Kidney epithelial cell (primary cell): ENCODE measurements at regions not wholly inside any gene's neighbourhood (a gene's known extent, or its start where the extent isn't known, plus 50 kb on each side); places are given as distances from the start of the nearest gene placed in this dataset.

ENCODE experiments used
- DNase-seq: peaks from one replicate; pipeline ENCODE4 v3.0.0-alpha.2; 2010; ENCODE audit warnings: low read depth
- H3K27me3 ChIP-seq: 2 replicates; pipeline ENCODE4 v1.6.0; 2011; ENCODE audit warnings: low read length; ENCODE audit not compliant: control insufficient read depth, insufficient read depth
- H3K36me3 ChIP-seq: 2 replicates; pipeline ENCODE4 v1.5.1; 2011; ENCODE audit warnings: low read length; ENCODE audit not compliant: control insufficient read depth, insufficient read depth
- H3K4me3 ChIP-seq: 2 replicates; pipeline ENCODE4 v1.5.1; 2011; ENCODE audit warnings: low read depth, mild to moderate bottlenecking, control low read depth, low read length
- TF ChIP-seq, protein P1 (sequence below): IDR thresholded peaks from 2 replicates; pipeline ENCODE4 v1.5.1; 2011; ENCODE audit warnings: mild to moderate bottlenecking, moderate library complexity, low read length, control low read depth, inconsistent platforms; ENCODE audit not compliant: insufficient read depth, poor library complexity, severe bottlenecking

DNA sequence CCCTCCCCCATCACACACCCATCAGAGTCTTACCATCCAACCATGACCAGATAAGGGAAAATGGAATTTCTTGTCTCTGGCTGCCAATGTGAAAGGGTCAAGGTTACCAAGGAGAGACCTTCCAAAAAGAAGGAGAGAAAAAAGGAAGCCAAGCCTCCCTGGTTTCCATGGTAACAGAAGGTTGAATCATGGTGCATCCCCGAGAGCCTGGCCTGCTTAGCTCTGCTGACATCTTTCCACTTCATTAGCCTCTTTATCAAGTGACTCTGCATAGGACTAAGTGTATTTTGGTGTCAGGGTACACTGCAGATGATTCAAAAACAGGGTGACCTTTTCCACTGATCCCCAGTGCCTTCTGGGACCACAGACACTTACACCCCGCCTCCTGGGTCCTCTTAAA is 225.7 kb upstream of the PPP2R3A start:
- no peak for DNase-seq
- Histone ChIP-seq H3K4me3 (no peak overlapping the region), H3K36me3 (no peaks in the 10 kb centered on the region), H3K27me3 (no peaks in the 10 kb centered on the region)
- TF ChIP-seq, protein P1, sequence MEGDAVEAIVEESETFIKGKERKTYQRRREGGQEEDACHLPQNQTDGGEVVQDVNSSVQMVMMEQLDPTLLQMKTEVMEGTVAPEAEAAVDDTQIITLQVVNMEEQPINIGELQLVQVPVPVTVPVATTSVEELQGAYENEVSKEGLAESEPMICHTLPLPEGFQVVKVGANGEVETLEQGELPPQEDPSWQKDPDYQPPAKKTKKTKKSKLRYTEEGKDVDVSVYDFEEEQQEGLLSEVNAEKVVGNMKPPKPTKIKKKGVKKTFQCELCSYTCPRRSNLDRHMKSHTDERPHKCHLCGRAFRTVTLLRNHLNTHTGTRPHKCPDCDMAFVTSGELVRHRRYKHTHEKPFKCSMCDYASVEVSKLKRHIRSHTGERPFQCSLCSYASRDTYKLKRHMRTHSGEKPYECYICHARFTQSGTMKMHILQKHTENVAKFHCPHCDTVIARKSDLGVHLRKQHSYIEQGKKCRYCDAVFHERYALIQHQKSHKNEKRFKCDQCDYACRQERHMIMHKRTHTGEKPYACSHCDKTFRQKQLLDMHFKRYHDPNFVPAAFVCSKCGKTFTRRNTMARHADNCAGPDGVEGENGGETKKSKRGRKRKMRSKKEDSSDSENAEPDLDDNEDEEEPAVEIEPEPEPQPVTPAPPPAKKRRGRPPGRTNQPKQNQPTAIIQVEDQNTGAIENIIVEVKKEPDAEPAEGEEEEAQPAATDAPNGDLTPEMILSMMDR: no peak

DNA sequence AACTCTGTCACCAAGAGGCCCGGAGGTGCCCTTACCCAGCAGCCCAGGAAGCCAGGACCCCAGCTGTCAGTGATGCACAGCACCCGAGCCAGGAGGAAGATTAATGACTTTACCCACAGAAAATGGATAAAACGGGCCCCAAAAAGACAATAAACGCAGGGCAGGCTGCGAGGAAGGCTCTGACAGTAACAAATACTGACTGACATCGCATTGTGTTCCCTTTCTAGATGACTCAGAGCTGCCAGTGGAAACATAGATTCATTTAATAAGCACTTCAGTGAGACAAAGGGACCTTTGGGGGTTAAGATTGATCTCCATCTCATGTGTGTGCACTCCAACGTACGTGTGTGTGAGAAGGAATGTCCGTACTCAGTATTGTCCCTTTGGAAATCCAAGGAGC is 225.3 kb upstream of the PPP2R3A start:
- no peaks in the 10 kb centered on the region for H3K36me3 ChIP-seq
- no peak for DNase-seq
- H3K27me3 ChIP-seq: no peaks in the 10 kb centered on the region
- TF ChIP-seq, protein P1: no peak
- no peak overlapping the region for H3K4me3 ChIP-seq

DNA sequence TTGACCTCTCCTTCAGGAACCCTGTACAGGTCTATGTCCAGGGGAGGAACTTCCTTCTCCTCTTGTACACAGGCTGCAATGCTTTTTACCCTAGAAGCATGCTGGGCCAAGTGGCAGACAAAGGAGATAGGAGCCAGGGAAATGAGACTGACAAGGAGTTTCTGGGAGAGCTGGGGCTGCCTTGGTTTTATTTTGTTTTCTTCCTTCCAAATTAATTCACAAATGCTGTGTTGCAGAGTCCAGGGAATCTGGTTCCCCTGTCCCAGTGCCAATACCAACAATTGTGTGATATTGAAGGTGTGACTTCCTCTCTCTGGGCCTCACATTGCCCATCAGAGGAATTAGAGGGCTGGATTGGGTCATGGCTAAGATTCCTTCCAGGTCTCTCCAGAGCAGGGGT is 224.8 kb upstream of the PPP2R3A start:
- H3K27me3 ChIP-seq: no peaks in the 10 kb centered on the region
- no peaks in the 10 kb centered on the region for H3K36me3 ChIP-seq
- no peak for DNase-seq
- TF ChIP-seq, protein P1: no peak
- H3K4me3 ChIP-seq: no peak overlapping the region

DNA sequence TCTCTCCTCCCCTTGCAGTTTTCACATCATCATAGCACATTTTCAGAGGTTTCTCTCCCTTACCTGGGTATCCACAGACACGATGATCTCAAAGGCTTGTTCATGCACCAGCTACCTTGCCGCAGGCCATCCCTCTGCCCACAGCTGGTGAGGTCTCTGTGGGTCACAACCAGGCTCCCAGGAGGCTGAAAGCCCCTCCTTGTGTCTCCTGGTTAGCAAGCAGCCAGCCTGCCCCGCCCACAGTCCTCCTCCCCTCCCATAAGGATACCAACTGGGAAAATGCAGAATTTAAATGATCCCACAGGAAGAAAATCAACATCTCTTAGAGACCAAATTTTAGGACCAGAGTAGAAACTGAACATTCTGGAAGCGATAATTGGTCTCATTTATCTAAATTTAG is 213.5 kb upstream of the PPP2R3A start:
- no peak for DNase-seq
- TF ChIP-seq, protein P1: no peak
- H3K27me3 ChIP-seq: no peaks in the 10 kb centered on the region
- H3K4me3 ChIP-seq: no peak overlapping the region
- H3K36me3 ChIP-seq: no peaks in the 10 kb centered on the region

DNA sequence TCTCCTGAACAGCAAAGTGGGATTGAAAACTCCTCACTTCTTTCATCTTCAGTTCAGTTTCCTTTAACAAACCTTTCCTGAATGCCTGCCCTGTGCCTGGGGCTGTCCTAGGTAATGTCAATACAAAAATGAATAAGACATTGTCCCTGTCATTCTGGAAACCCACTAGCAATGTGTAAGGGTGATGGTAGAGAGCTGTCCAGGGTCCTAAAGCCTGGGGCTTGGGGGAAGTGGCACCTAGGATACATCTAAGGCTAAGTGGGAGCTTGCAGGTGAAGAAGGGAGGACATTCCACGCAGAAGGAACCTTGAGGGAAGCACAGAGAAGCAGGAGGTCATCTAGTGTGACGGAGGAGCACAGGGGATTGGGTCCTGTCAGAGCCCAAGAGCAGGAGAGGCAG is 212.7 kb upstream of the PPP2R3A start:
- H3K27me3 ChIP-seq: no peaks in the 10 kb centered on the region
- TF ChIP-seq, protein P1: no peak
- no peak for DNase-seq

DNA sequence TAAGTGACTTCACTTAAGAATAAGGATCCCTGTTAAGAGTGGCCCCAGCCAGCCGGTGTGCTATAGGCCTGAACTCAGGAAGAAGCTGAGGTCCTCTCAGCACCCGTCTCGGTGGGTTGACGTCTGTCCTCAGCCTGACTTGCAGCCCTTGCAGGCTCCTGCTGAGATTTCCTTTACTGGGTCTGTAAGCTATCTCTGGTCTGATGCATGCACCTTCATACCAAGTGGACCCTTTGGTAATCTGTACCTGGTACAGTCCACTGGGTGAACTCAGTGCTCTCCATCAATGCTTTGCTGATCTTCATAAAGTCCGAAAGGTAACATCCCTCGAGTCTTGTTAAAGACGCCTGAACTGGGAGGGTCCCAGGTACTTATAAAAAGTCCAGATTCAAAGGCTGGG is 212.0 kb upstream of the PPP2R3A start:
- H3K36me3 ChIP-seq: no peaks in the 10 kb centered on the region
- H3K4me3 ChIP-seq: no peak overlapping the region
- TF ChIP-seq, protein P1: no peak
- H3K27me3 ChIP-seq: no peaks in the 10 kb centered on the region
- no peak for DNase-seq

More for the DNA sequence above, 212.7 kb upstream of the PPP2R3A start:
- no peaks in the 10 kb centered on the region for H3K36me3 ChIP-seq
- H3K4me3 ChIP-seq: no peak overlapping the region
